Lung microvascular endothelial cell (primary cell): ENCODE measurements at regions not wholly inside any gene's neighbourhood (a gene's known extent, or its start where the extent isn't known, plus 50 kb on each side); places are given as distances from the start of the nearest gene placed in this dataset.

Experiments used
- DNase-seq, 2 donors: peaks; one replicate each; pipeline versions ENCODE4 v3.0.0 to v3.0.0-alpha.2; 2010; ENCODE audit warnings: low read depth in 2 of 2

- no peak for DNase-seq
Observed at GRCh38 chr3:174776636-174777035, 82.5 kb upstream of the NAALADL2 start.

GRCh38 chr3:174777813-174778212, 81.3 kb upstream of the NAALADL2 start:
- no peak for DNase-seq

- no peak for DNase-seq
Observed at GRCh38 chr3:174783502-174783901, 75.6 kb upstream of the NAALADL2 start.

- no peak for DNase-seq
Observed at GRCh38 chr3:174784206-174784934, 74.8 kb upstream of the NAALADL2 start.

- DNase-seq = no peak
Observed at GRCh38 chr3:174786825-174787224, 72.3 kb upstream of the NAALADL2 start.

- DNase-seq = no peak
Observed at GRCh38 chr3:174791161-174791560, 68.0 kb upstream of the NAALADL2 start.

DNA sequence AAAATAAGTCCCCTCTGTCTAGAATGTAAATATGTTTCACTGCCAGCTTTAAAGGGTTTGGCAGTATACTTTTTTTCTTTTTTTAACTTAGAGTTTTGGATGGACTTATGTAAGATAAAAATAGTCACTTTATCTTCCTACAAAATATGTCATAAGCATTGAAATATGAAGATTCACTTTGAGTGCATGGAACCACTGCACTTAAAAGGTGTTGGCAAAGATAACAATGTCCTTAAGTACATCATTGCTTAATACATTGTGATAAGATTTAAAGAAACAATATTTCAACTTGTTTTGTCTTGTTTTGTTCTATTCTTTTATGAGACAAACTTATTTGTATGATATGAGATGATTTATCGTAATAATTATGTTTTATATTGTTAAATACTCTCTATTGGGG, 66.3 kb upstream of the NAALADL2 start:
- DNase-seq = no peak
